ENCODE measurements at regions not wholly inside any gene's neighbourhood (a gene's known extent, or its start where the extent isn't known, plus 50 kb on each side); places are given as distances from the start of the nearest gene placed in this dataset.

GRCh38 chr18:67426486-67426885 lies 90.0 kb downstream of the DSEL start (continued):
- TF ChIP-seq SMAD3 (CRISPR knock-in tag; IDR thresholded peaks at IDR 0.05; ENCODE audit: borderline replicate concordance) = no peak
- TF ChIP-seq ELF4 (CRISPR knock-in tag; IDR thresholded peaks at IDR 0.05; ENCODE audit: low read depth) = no peak

- DNase-seq (ENCODE audit: low spot score) (no peak), ATAC-seq (no peak)
- Mint-ChIP-seq H3K36me3 (no peaks in the 10 kb centered on the region), H3K27me3 (ENCODE audit: low read depth) (no peaks in the 10 kb centered on the region), H3K27ac (no peak overlapping the region), H3K4me1 (no peaks in the 10 kb centered on the region), H3K4me3 (no peak overlapping the region), H3K9me3 (no peaks in the 10 kb centered on the region)
- POLR2A ChIA-PET = no interaction called here
- TF ChIP-seq NFATC4 (CRISPR knock-in tag; IDR thresholded peaks at IDR 0.05) (no peak), GTF2I (CRISPR knock-in tag; conservative IDR thresholded peaks at IDR 0.05) (no peak), JAZF1 (CRISPR knock-in tag; IDR thresholded peaks at IDR 0.05) (no peak), ETV6 (CRISPR knock-in tag; IDR thresholded peaks at IDR 0.05) (no peak), ZNF232 (CRISPR knock-in tag; IDR thresholded peaks at IDR 0.05) (no peak), NR1H2 (CRISPR knock-in tag; IDR thresholded peaks at IDR 0.05) (no peak), CREM (CRISPR knock-in tag; IDR thresholded peaks at IDR 0.05) (no peak), E2F1 (CRISPR knock-in tag; IDR thresholded peaks at IDR 0.05) (no peak), ZNF281 (CRISPR knock-in tag; IDR thresholded peaks at IDR 0.05) (no peak), GABPB1 (CRISPR knock-in tag; IDR thresholded peaks at IDR 0.05) (no peak), USF1 (CRISPR knock-in tag; IDR thresholded peaks at IDR 0.05) (no peak), ATF3 (CRISPR knock-in tag; conservative IDR thresholded peaks at IDR 0.05) (no peak), ZNF263 (CRISPR knock-in tag; IDR thresholded peaks at IDR 0.05; ENCODE audit: low read depth) (no peak)
- CTCF ChIA-PET = interaction anchor here (0.6 kb wide), 1 partner anchor 153 kb away, joined by 3 read pairs; no protein-coding TSS in a partner anchor
Measured at GRCh38 chr18:67425672-67426071, 90.8 kb downstream of the DSEL start.

- no peak overlapping the region for H3K4me3 Mint-ChIP-seq
- ATAC-seq (no peak), DNase-seq (ENCODE audit: low spot score) (no peak)
- H3K4me1 Mint-ChIP-seq = no peaks in the 10 kb centered on the region
- no peaks in the 10 kb centered on the region for H3K9me3 Mint-ChIP-seq
- H3K36me3 Mint-ChIP-seq = no peaks in the 10 kb centered on the region
- no peak overlapping the region for H3K27ac Mint-ChIP-seq
- no peaks in the 10 kb centered on the region for H3K27me3 Mint-ChIP-seq (ENCODE audit: low read depth)
- CTCF ChIA-PET = no interaction called here
- POLR2A ChIA-PET = no interaction called here
- TF ChIP-seq ATF3 (CRISPR knock-in tag; conservative IDR thresholded peaks at IDR 0.05) (no peak), MAX (CRISPR knock-in tag; IDR thresholded peaks at IDR 0.05) (no peak), FOXP4 (CRISPR knock-in tag; IDR thresholded peaks at IDR 0.05) (no peak), ZNF512 (CRISPR knock-in tag; IDR thresholded peaks at IDR 0.05; ENCODE audit: borderline replicate concordance) (no peak), SMAD4 (CRISPR knock-in tag; IDR thresholded peaks at IDR 0.05) (no peak), CDX4 (CRISPR knock-in tag; IDR thresholded peaks at IDR 0.05; ENCODE audit: borderline replicate concordance) (no peak), E2F1 (CRISPR knock-in tag; IDR thresholded peaks at IDR 0.05) (no peak), FOXP1 (CRISPR knock-in tag; IDR thresholded peaks at IDR 0.05; ENCODE audit: borderline replicate concordance) (no peak), PRRX2 (CRISPR knock-in tag; IDR thresholded peaks at IDR 0.05) (no peak), ATF1 (CRISPR knock-in tag; IDR thresholded peaks at IDR 0.05) (no peak), ZNF263 (CRISPR knock-in tag; IDR thresholded peaks at IDR 0.05; ENCODE audit: low read depth) (no peak)
Measured at GRCh38 chr18:67421651-67422050, 94.9 kb downstream of the DSEL start.
